Mesendoderm (in vitro differentiated cells): ENCODE measurements at regions not wholly inside any gene's neighbourhood (a gene's known extent, or its start where the extent isn't known, plus 50 kb on each side); places are given as distances from the start of the nearest gene placed in this dataset.
"Not testable (repeated sequence)": the region's sequence is repeated elsewhere in the genome, so short reads cannot be mapped to it uniquely, and the experiment has no call there.

ENCODE experiments used
- DNase-seq: peaks from one replicate; pipeline ENCODE4 v3.0.0; 2013
- H2AK5ac ChIP-seq: 2 replicates; pipeline ENCODE4 v1.6.1; 2013; ENCODE audit warnings: low read length, inconsistent platforms
- H2BK120ac ChIP-seq: 2 replicates; pipeline ENCODE4 v1.6.1; 2013; ENCODE audit warnings: low read depth, mild to moderate bottlenecking, low read length, moderate library complexity, mixed read lengths
- H2BK15ac ChIP-seq: replicated peaks from 2 replicates; pipeline ENCODE4 v1.6.1; 2013; ENCODE audit warnings: low read depth, mild to moderate bottlenecking, moderate library complexity
- H2BK5ac ChIP-seq: 2 replicates; pipeline ENCODE4 v1.6.1; 2013; ENCODE audit warnings: low read length, inconsistent platforms
- H3K18ac ChIP-seq: 2 replicates; pipeline ENCODE4 v1.6.1; 2013; ENCODE audit warnings: mild to moderate bottlenecking, low read length, mixed read lengths
- H3K23ac ChIP-seq: one replicate; pipeline ENCODE4 v1.6.1; 2013; ENCODE audit warnings: low read length
- H3K27ac ChIP-seq: 2 replicates; pipeline ENCODE4 v1.5.1; 2013; ENCODE audit warnings: low read depth, mild to moderate bottlenecking, inconsistent platforms, low read length, moderate library complexity
- H3K27me3 ChIP-seq: 2 replicates; pipeline ENCODE4 v1.6.1; 2013; ENCODE audit warnings: low read length, control low read depth, mild to moderate bottlenecking, inconsistent platforms; ENCODE audit not compliant: insufficient read depth, poor library complexity
- H3K36me3 ChIP-seq: 2 replicates; pipeline ENCODE4 v1.6.1; 2013; ENCODE audit warnings: low read length, inconsistent platforms; ENCODE audit not compliant: control insufficient read depth, insufficient read depth
- H3K4ac ChIP-seq: one replicate; pipeline ENCODE4 v1.6.1; 2013; ENCODE audit warnings: low read depth, mild to moderate bottlenecking, low read length, moderate library complexity
- H3K4me1 ChIP-seq: 2 replicates; pipeline ENCODE4 v1.6.1; 2013; ENCODE audit warnings: low read depth, low read length, inconsistent platforms; ENCODE audit not compliant: control insufficient read depth
- H3K4me2 ChIP-seq: 2 replicates; pipeline ENCODE4 v1.6.1; 2013; ENCODE audit warnings: low read length
- H3K4me3 ChIP-seq: 2 replicates; pipeline ENCODE4 v1.5.1; 2013; ENCODE audit warnings: mild to moderate bottlenecking, low read length
- H3K56ac ChIP-seq: one replicate; pipeline ENCODE4 v1.6.1; 2013; ENCODE audit warnings: low read length
- H3K79me1 ChIP-seq: 2 replicates; pipeline ENCODE4 v1.6.1; 2013; ENCODE audit warnings: low read length, inconsistent platforms
- H3K79me2 ChIP-seq: 2 replicates; pipeline ENCODE4 v1.6.1; 2013; ENCODE audit warnings: mild to moderate bottlenecking, low read length; ENCODE audit not compliant: control insufficient read depth, insufficient read depth
- H3K9ac ChIP-seq: 2 replicates; pipeline ENCODE4 v1.6.1; 2013; ENCODE audit warnings: low read length, inconsistent platforms
- H4K5ac ChIP-seq: one replicate; pipeline ENCODE4 v1.6.1; 2013; ENCODE audit warnings: low read length
- H4K8ac ChIP-seq: one replicate; pipeline ENCODE4 v1.6.1; 2013; ENCODE audit warnings: low read depth, mild to moderate bottlenecking, control low read depth, low read length, moderate library complexity
- WGBS: extraction: QIAGEN DNeasy Blood & Tissue Kit; methylation state at CpG from one replicate; pipeline ENCODE4 v1.1.7; 2013; ENCODE audit warnings: low lambda C conversion rate, missing lambda C conversion rate; ENCODE audit not compliant: insufficient coverage; ENCODE audit errors: extremely low coverage; 5-methylcytosine and 5-hydroxymethylcytosine counted together

GRCh38 chr21:35517865-35518264, 468.8 kb upstream of the RUNX1 start:
- Histone ChIP-seq H3K23ac (no peak overlapping the region), H2BK15ac (no peak overlapping the region), H3K27me3 (no peaks in the 10 kb centered on the region), H3K4me3 (no peak overlapping the region), H3K27ac (no peak overlapping the region), H3K56ac (no peak overlapping the region), H3K79me1 (no peaks in the 10 kb centered on the region), H2BK5ac (no peak overlapping the region), H3K4me1 (peaks cover 10% of the 10 kb centered on the region), H3K79me2 (no peaks in the 10 kb centered on the region), H3K4ac (no peak overlapping the region), H4K5ac (no peak overlapping the region), H2BK120ac (no peak overlapping the region), H3K36me3 (no peaks in the 10 kb centered on the region), H3K9ac (no peak overlapping the region), H3K18ac (no peak overlapping the region), H2AK5ac (no peak overlapping the region), H3K4me2 (no peak overlapping the region), H4K8ac (no peak overlapping the region)
- DNase-seq = no peak
- no CpG with 5 or more reads among the region's 6 CpGs for WGBS

GRCh38 chr21:35516292-35516691, 467.2 kb upstream of the RUNX1 start:
- not testable (repeated sequence) for H2AK5ac ChIP-seq, H2BK5ac ChIP-seq, H3K27me3 ChIP-seq, H3K18ac ChIP-seq, H3K23ac ChIP-seq, H4K8ac ChIP-seq, DNase-seq, H3K56ac ChIP-seq, H3K9ac ChIP-seq, H3K36me3 ChIP-seq, H3K27ac ChIP-seq, H3K4me1 ChIP-seq, H2BK120ac ChIP-seq, H3K4ac ChIP-seq, H3K4me3 ChIP-seq, H3K79me1 ChIP-seq, H3K79me2 ChIP-seq, H3K4me2 ChIP-seq, H4K5ac ChIP-seq, H2BK15ac ChIP-seq
- WGBS = no CpG with 5 or more reads among the region's 2 CpGs

GRCh38 chr21:35512346-35512745, 463.2 kb upstream of the RUNX1 start:
- Histone ChIP-seq H3K36me3 (no peaks in the 10 kb centered on the region), H4K8ac (no peak overlapping the region), H4K5ac (no peak overlapping the region), H3K4ac (no peak overlapping the region), H2AK5ac (no peak overlapping the region), H3K4me2 (no peak overlapping the region), H3K23ac (no peak overlapping the region), H3K27ac (no peak overlapping the region), H3K79me1 (no peaks in the 10 kb centered on the region), H3K9ac (no peak overlapping the region), H3K56ac (no peak overlapping the region), H3K79me2 (no peaks in the 10 kb centered on the region), H2BK5ac (no peak overlapping the region), H3K4me3 (no peak overlapping the region), H2BK15ac (no peak overlapping the region), H3K18ac (no peak overlapping the region), H2BK120ac (no peak overlapping the region), H3K27me3 (no peaks in the 10 kb centered on the region), H3K4me1 (peaks cover 8% of the 10 kb centered on the region)
- DNase-seq = no peak
- WGBS = no CpG with 5 or more reads among the region's 1 CpG

GRCh38 chr21:35511696-35512162, 462.6 kb upstream of the RUNX1 start:
- H3K4me1 ChIP-seq = peaks cover 10% of the 10 kb centered on the region

GRCh38 chr21:35510957-35511695, 462.0 kb upstream of the RUNX1 start:
- no peak overlapping the region for H3K9ac ChIP-seq
- no peak overlapping the region for H3K4ac ChIP-seq
- no peaks in the 10 kb centered on the region for H3K36me3 ChIP-seq
- H3K27ac ChIP-seq = no peak overlapping the region
- no peak for DNase-seq
- H3K4me2 ChIP-seq = no peak overlapping the region
- no peak overlapping the region for H3K23ac ChIP-seq
- no CpG with 5 or more reads among the region's 6 CpGs for WGBS
- no peaks in the 10 kb centered on the region for H3K79me1 ChIP-seq
- peaks cover 15% of the 10 kb centered on the region for H3K4me1 ChIP-seq
- no peaks in the 10 kb centered on the region for H3K79me2 ChIP-seq
- H2AK5ac ChIP-seq = no peak overlapping the region
- no peak overlapping the region for H4K5ac ChIP-seq
- H3K4me3 ChIP-seq = no peak overlapping the region
- no peak overlapping the region for H3K18ac ChIP-seq
- no peak overlapping the region for H2BK120ac ChIP-seq
- no peak overlapping the region for H3K56ac ChIP-seq
- no peak overlapping the region for H2BK5ac ChIP-seq
- H2BK15ac ChIP-seq = no peak overlapping the region
- H3K27me3 ChIP-seq = no peaks in the 10 kb centered on the region
- no peak overlapping the region for H4K8ac ChIP-seq

More at GRCh38 chr21:35511696-35512162, 462.6 kb upstream of the RUNX1 start:
- no peak overlapping the region for H4K5ac ChIP-seq
- no peak overlapping the region for H2BK120ac ChIP-seq
- H3K56ac ChIP-seq = no peak overlapping the region
- no peak overlapping the region for H3K9ac ChIP-seq
- H3K4me3 ChIP-seq = no peak overlapping the region
- DNase-seq = no peak
- no peak overlapping the region for H3K4ac ChIP-seq
- H3K36me3 ChIP-seq = no peaks in the 10 kb centered on the region
- H3K23ac ChIP-seq = no peak overlapping the region
- H2BK15ac ChIP-seq = no peak overlapping the region
- no peaks in the 10 kb centered on the region for H3K79me2 ChIP-seq
- H2BK5ac ChIP-seq = no peak overlapping the region
- H3K18ac ChIP-seq = no peak overlapping the region
- no peaks in the 10 kb centered on the region for H3K27me3 ChIP-seq
- WGBS = no CpG with 5 or more reads among the region's 4 CpGs
- no peaks in the 10 kb centered on the region for H3K79me1 ChIP-seq
- no peak overlapping the region for H4K8ac ChIP-seq
- no peak overlapping the region for H2AK5ac ChIP-seq
- no peak overlapping the region for H3K4me2 ChIP-seq
- no peak overlapping the region for H3K27ac ChIP-seq

GRCh38 chr21:35510294-35510693, 461.2 kb upstream of the RUNX1 start:
- Histone ChIP-seq H2BK120ac (no peak overlapping the region), H3K23ac (peak overlapping the region; percentile 57), H2AK5ac (no peak overlapping the region), H3K4ac (no peak overlapping the region), H3K79me2 (no peaks in the 10 kb centered on the region), H2BK15ac (no peak overlapping the region), H3K79me1 (no peaks in the 10 kb centered on the region), H3K36me3 (no peaks in the 10 kb centered on the region), H3K9ac (no peak overlapping the region), H3K27me3 (no peaks in the 10 kb centered on the region), H3K4me3 (no peak overlapping the region), H3K4me1 (peaks cover 15% of the 10 kb centered on the region), H3K56ac (no peak overlapping the region), H4K8ac (no peak overlapping the region), H3K4me2 (no peak overlapping the region), H2BK5ac (no peak overlapping the region), H3K27ac (no peak overlapping the region), H4K5ac (no peak overlapping the region), H3K18ac (no peak overlapping the region)
- WGBS = no CpG with 5 or more reads among the region's 2 CpGs
- no peak for DNase-seq
